HG03108 (cell line): ENCODE measurements at regions not wholly inside any gene's neighbourhood (a gene's known extent, or its start where the extent isn't known, plus 50 kb on each side); places are given as distances from the start of the nearest gene placed in this dataset.
"Not testable (repeated sequence)": the region's sequence is repeated elsewhere in the genome, so short reads cannot be mapped to it uniquely, and the experiment has no call there.

Source experiments
- ATAC-seq: cut with Tn5 transposase; IDR thresholded peaks from one replicate; pipeline ENCODE4 v1.9.1; 2021; ENCODE audit warnings: moderate library complexity; ENCODE audit not compliant: unreplicated experiment

- no peak for ATAC-seq
Observed at GRCh38 chr3:157859541-157859940, 246.7 kb downstream of the SHOX2 start.

GRCh38 chr3:157858821-157859220 is 247.4 kb downstream of the SHOX2 start:
- no peak for ATAC-seq

- ATAC-seq, result no peak
Observed at GRCh38 chr3:157857440-157857839, 248.8 kb downstream of the SHOX2 start.

GRCh38 chr3:157856078-157856939 is 249.9 kb downstream of the SHOX2 start:
- ATAC-seq, result no peak

- not testable (repeated sequence) for ATAC-seq
Observed at GRCh38 chr3:157845839-157846238, 260.4 kb downstream of the SHOX2 start.

- no peak for ATAC-seq
Observed at GRCh38 chr3:157844800-157845565, 261.2 kb downstream of the SHOX2 start.

GRCh38 chr3:157844216-157844615 is 262.0 kb downstream of the SHOX2 start:
- no peak for ATAC-seq

GRCh38 chr3:157841029-157841428 is 265.2 kb downstream of the SHOX2 start:
- ATAC-seq, result no peak

- no peak for ATAC-seq
Observed at GRCh38 chr3:157840564-157840963, 265.7 kb downstream of the SHOX2 start.

GRCh38 chr3:157838457-157838856 is 267.8 kb downstream of the SHOX2 start:
- ATAC-seq, result no peak

- no peak for ATAC-seq
Observed at GRCh38 chr3:157837336-157837735, 268.9 kb downstream of the SHOX2 start.

- no peak for ATAC-seq
Observed at GRCh38 chr3:157836022-157836421, 270.2 kb downstream of the SHOX2 start.

GRCh38 chr3:157832588-157832987 is 273.6 kb downstream of the SHOX2 start:
- no peak for ATAC-seq

GRCh38 chr3:157830556-157831236 is 275.5 kb downstream of the SHOX2 start:
- ATAC-seq, result no peak

GRCh38 chr3:157829786-157830185 is 276.4 kb downstream of the SHOX2 start:
- ATAC-seq, result no peak

- ATAC-seq, result no peak
Observed at GRCh38 chr3:157824281-157824680, 281.9 kb downstream of the SHOX2 start.

GRCh38 chr3:157823050-157823449 is 283.2 kb downstream of the SHOX2 start:
- ATAC-seq, result no peak

- ATAC-seq, result no peak
Observed at GRCh38 chr3:157820157-157820517, 286.1 kb downstream of the SHOX2 start.

- ATAC-seq, result no peak
Observed at GRCh38 chr3:157819270-157820156, 286.7 kb downstream of the SHOX2 start.

- ATAC-seq, result no peak
Observed at GRCh38 chr3:157816896-157817295, 289.3 kb downstream of the SHOX2 start.

GRCh38 chr3:157816296-157816695 is 289.9 kb downstream of the SHOX2 start:
- ATAC-seq, result no peak
